CD14-positive monocyte (primary cell): ENCODE measurements at regions not wholly inside any gene's neighbourhood (a gene's known extent, or its start where the extent isn't known, plus 50 kb on each side); places are given as distances from the start of the nearest gene placed in this dataset.

Experiments
- DNase-seq, 3 donors: peaks; one replicate each; pipeline ENCODE4 v3.0.0-alpha.2; 2011 to 2022
- H2AFZ ChIP-seq: 2 replicates; pipeline ENCODE4 v1.6.0; 2012; ENCODE audit warnings: mild to moderate bottlenecking, low read depth, low read length, inconsistent platforms; ENCODE audit not compliant: insufficient read depth, poor library complexity, severe bottlenecking
- H3K27ac ChIP-seq, 2 donors: 1 replicate in 1 of 2; 2 replicates in 1 of 2; pipeline ENCODE4 v1.5.1; 2012 to 2013; ENCODE audit warnings: low read length in 2 of 2, control low read depth in 1 of 2, inconsistent platforms in 1 of 2, low read depth in 1 of 2, mild to moderate bottlenecking in 1 of 2
- H3K27me3 ChIP-seq, 2 donors: one replicate each; pipeline versions ENCODE4 v1.6.0 to v1.6.1; 2011 to 2013; ENCODE audit warnings: low read length in 2 of 2; ENCODE audit not compliant: control insufficient read depth in 2 of 2, insufficient read depth in 2 of 2
- H3K36me3 ChIP-seq, 2 donors: replicated peaks in 1 of 2; 1 replicate in 1 of 2; 2 replicates in 1 of 2; pipeline versions ENCODE4 v1.5.1 to v1.6.1; 2012 to 2013; ENCODE audit warnings: low read length in 2 of 2, control low read depth in 1 of 2, inconsistent platforms in 1 of 2, mild to moderate bottlenecking in 1 of 2; ENCODE audit not compliant: insufficient read depth in 2 of 2, control insufficient read depth in 1 of 2
- H3K4me1 ChIP-seq, 2 donors: 1 replicate in 1 of 2; 2 replicates in 1 of 2; pipeline versions ENCODE4 v1.5.1 to v1.6.1; 2012 to 2013; ENCODE audit warnings: low read length in 2 of 2, control low read depth in 1 of 2, inconsistent platforms in 1 of 2, mild to moderate bottlenecking in 1 of 2, moderate library complexity in 1 of 2; ENCODE audit not compliant: insufficient read depth in 2 of 2, control insufficient read depth in 1 of 2
- H3K4me2 ChIP-seq: replicated peaks from 2 replicates; pipeline ENCODE3; 2012; ENCODE audit warnings: low read length, moderate library complexity, mild to moderate bottlenecking; ENCODE audit not compliant: poor library complexity, severe bottlenecking; ENCODE audit errors: extremely low read depth
- H3K4me3 ChIP-seq, 3 experiments: fragments of 200-600 bp in 1 of 3; sonication (generic) in 1 of 3; replicated peaks in 1 of 3; 1 replicate in 2 of 3; 2 replicates in 1 of 3; pipeline ENCODE4 v1.5.1; 2011 to 2013; ENCODE audit warnings: low read length in 3 of 3, mild to moderate bottlenecking in 3 of 3, control low read depth in 2 of 3, low read depth in 2 of 3, inconsistent platforms in 1 of 3, moderate library complexity in 1 of 3
- H3K79me2 ChIP-seq: 2 replicates; pipeline ENCODE4 v1.6.0; 2012; ENCODE audit warnings: mild to moderate bottlenecking, control low read depth, inconsistent platforms, low read length, moderate library complexity; ENCODE audit not compliant: insufficient read depth
- H3K9ac ChIP-seq: 2 replicates; pipeline ENCODE4 v1.6.0; 2017; ENCODE audit warnings: low read length, mild to moderate bottlenecking; ENCODE audit not compliant: insufficient read depth, poor library complexity, severe bottlenecking
- H3K9me3 ChIP-seq, 2 donors: replicated peaks in 1 of 2; 1 replicate in 1 of 2; 2 replicates in 1 of 2; pipeline versions ENCODE4 v1.5.1 to v1.6.1; 2012 to 2013; ENCODE audit warnings: low read length in 2 of 2, control low read depth in 1 of 2; ENCODE audit not compliant: control insufficient read depth in 1 of 2, insufficient read depth in 1 of 2
- H4K20me1 ChIP-seq: 2 replicates; pipeline ENCODE4 v1.6.0; 2012; ENCODE audit warnings: mild to moderate bottlenecking, low read length, control low read depth, moderate library complexity; ENCODE audit not compliant: insufficient read depth
- H3K27ac Mint-ChIP-seq, 7 donors: one replicate each; pipeline ENCODE4 v1.8.0; 2020; ENCODE audit warnings: mild to moderate bottlenecking in 7 of 7, mixed read lengths in 7 of 7, moderate library complexity in 6 of 7, inconsistent platforms in 2 of 7
- H3K27me3 Mint-ChIP-seq, 3 donors: one replicate each; pipeline ENCODE4 v1.8.0; 2021 to 2022; ENCODE audit warnings: low read depth in 3 of 3, mild to moderate bottlenecking in 3 of 3, mixed read lengths in 3 of 3, moderate library complexity in 3 of 3, inconsistent platforms in 1 of 3
- H3K36me3 Mint-ChIP-seq, 2 donors: one replicate each; pipeline ENCODE4 v1.8.0; 2020; ENCODE audit warnings: mixed read lengths in 2 of 2, inconsistent platforms in 1 of 2, mild to moderate bottlenecking in 1 of 2
- H3K4me1 Mint-ChIP-seq: one replicate; pipeline ENCODE4 v1.8.0; 2020; ENCODE audit warnings: mild to moderate bottlenecking, mixed read lengths
- H3K4me3 Mint-ChIP-seq, 2 donors: one replicate each; pipeline ENCODE4 v1.8.0; 2020; ENCODE audit warnings: mild to moderate bottlenecking in 2 of 2, mixed read lengths in 2 of 2, moderate library complexity in 1 of 2
- H3K9me3 Mint-ChIP-seq, 7 donors: one replicate each; pipeline ENCODE4 v1.8.0; 2020 to 2022; ENCODE audit warnings: mixed read lengths in 7 of 7, mild to moderate bottlenecking in 6 of 7, moderate library complexity in 6 of 7, inconsistent platforms in 2 of 7
- CTCF ChIP-seq: fragments of 200-600 bp; IDR thresholded peaks from one replicate; pipeline ENCODE4 v1.8.0; 2022; ENCODE audit warnings: antibody characterized with exemption, mild to moderate bottlenecking
- WGBS: methylation state at CpG from one replicate; pipeline ENCODE4 v1.1.5; 2013; ENCODE audit warnings: missing lambda C conversion rate; ENCODE audit not compliant: insufficient coverage; 5-methylcytosine and 5-hydroxymethylcytosine counted together
- intact Hi-C, 2 donors: fragments of 100-400 bp; cut with micrococcal nuclease; formaldehyde crosslinking; loops; one replicate each; pipeline versions ENCODE4 v1.15.0 to v1.15.1; 2023

GRCh38 chr4:14816623-14817261 is 185.5 kb upstream of the CPEB2 start:
- Histone ChIP-seq H3K9ac (no peak overlapping the region), H3K4me3 (no peak overlapping the region), H3K4me1 (no peaks in the 10 kb centered on the region), H4K20me1 (no peaks in the 10 kb centered on the region), H2AFZ (no peak overlapping the region), H3K36me3 (no peaks in the 10 kb centered on the region), H3K4me2 (no peak overlapping the region), H3K27ac (no peak overlapping the region), H3K27me3 (no peaks in the 10 kb centered on the region), H3K9me3 (no peaks in the 10 kb centered on the region), H3K79me2 (no peaks in the 10 kb centered on the region)
- intact Hi-C loops: no loop called here
- DNase-seq: no peak
- peaks cover 0 to 3% (median 2%) of the 10 kb centered on the region in 3 donors for H3K27me3 Mint-ChIP-seq
- 88% methylated on average over 1 of the region's 4 CpGs for WGBS
- no peak overlapping the region for H3K27ac Mint-ChIP-seq
- H3K4me3 Mint-ChIP-seq: no peak overlapping the region
- H3K9me3 Mint-ChIP-seq: peaks cover 0 to 9% (median 1%) of the 10 kb centered on the region in 7 donors
- TF ChIP-seq CTCF: no peak
- H3K36me3 Mint-ChIP-seq: no peaks in the 10 kb centered on the region
- H3K4me1 Mint-ChIP-seq: no peaks in the 10 kb centered on the region

- no peak overlapping the region for H3K4me3 Mint-ChIP-seq
- H3K4me1 Mint-ChIP-seq: no peaks in the 10 kb centered on the region
- H3K27me3 Mint-ChIP-seq: peaks cover 3 to 11% (median 4%) of the 10 kb centered on the region in 3 donors
- peak overlapping the region in 1 of 7 donors; percentile 2 for H3K27ac Mint-ChIP-seq
- no peak for TF ChIP-seq CTCF
- no peaks in the 10 kb centered on the region for H3K4me1 ChIP-seq
- no peaks in the 10 kb centered on the region for H4K20me1 ChIP-seq
- no peak for DNase-seq
- no peaks in the 10 kb centered on the region for H3K36me3 Mint-ChIP-seq
- H3K27me3 ChIP-seq: no peaks in the 10 kb centered on the region
- H3K4me2 ChIP-seq: no peak overlapping the region
- H3K36me3 ChIP-seq: no peaks in the 10 kb centered on the region
- 98% methylated on average over 3 of the region's 3 CpGs for WGBS
- no peak overlapping the region for H3K4me3 ChIP-seq
- H3K9me3 Mint-ChIP-seq: peaks cover 0 to 5% (median 0%) of the 10 kb centered on the region in 7 donors
- intact Hi-C loops: no loop called here
- no peak overlapping the region for H3K9ac ChIP-seq
- no peak overlapping the region for H2AFZ ChIP-seq
- H3K27ac ChIP-seq: no peak overlapping the region
- H3K79me2 ChIP-seq: no peaks in the 10 kb centered on the region
- no peaks in the 10 kb centered on the region for H3K9me3 ChIP-seq
Observed at GRCh38 chr4:14824189-14824588, 178.1 kb upstream of the CPEB2 start.
